ENCODE measurements at regions not wholly inside any gene's neighbourhood (a gene's known extent, or its start where the extent isn't known, plus 50 kb on each side); places are given as distances from the start of the nearest gene placed in this dataset.

DNA sequence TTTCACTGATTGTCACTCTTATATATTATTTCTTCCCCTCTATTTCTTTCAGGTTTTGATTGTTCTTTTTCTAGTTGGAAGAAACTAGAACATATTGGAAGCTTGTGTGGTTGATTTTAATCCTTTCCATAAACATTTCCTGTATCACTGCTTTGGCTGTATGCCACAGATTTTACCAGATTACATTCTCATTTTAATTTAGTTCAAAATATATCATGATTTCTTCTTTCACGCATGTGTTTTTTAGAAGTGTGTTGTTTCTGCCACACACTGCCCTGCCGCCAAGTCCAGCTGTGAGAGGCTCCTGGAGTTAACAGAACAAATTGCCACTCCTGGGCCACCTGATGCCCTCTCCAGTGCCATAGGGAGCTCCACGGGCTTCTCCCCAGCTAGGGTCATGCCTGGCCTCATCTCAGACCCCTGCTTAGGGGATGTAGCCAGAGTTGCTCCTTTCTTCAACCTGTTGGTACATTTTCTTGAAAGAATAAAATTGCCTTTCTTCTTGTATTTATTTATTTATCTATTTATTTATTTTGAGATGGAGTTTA is 206.2 kb upstream of the COPS8 start:
- no peak overlapping the region for H3K27ac ChIP-seq
- DNase-seq (ENCODE audit: low read depth, low spot score), result no peak

DNA sequence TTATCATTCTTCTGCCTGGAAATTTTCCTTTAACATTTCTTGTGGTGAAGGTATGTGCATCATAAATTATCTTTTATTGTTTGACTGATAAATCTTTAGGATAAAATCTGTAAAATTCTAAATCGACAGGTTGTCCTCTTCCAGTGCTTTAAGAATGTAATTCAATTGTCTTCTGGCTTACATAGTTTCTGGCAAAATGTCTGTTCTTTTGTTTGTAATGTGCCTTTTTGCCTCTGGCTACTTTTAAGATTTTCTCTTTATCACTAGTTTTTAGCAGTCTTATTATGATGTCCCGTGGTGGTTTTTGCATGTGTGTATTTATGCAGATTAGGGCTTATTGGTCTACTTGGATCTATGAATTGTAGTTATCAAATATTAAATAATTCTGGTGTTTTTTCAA is 203.6 kb upstream of the COPS8 start:
- H3K27ac ChIP-seq, result no peak overlapping the region
- no peak for DNase-seq (ENCODE audit: low read depth, low spot score)

GRCh38 chr2:236882930-236883329 is 202.8 kb upstream of the COPS8 start:
- DNase-seq (ENCODE audit: low read depth, low spot score), result peak; percentile 66
- H3K27ac ChIP-seq, result no peak overlapping the region

- H3K27ac ChIP-seq, result no peak overlapping the region
- DNase-seq (ENCODE audit: low read depth, low spot score), result no peak
Observed at GRCh38 chr2:236883819-236884218, 201.9 kb upstream of the COPS8 start.

DNA sequence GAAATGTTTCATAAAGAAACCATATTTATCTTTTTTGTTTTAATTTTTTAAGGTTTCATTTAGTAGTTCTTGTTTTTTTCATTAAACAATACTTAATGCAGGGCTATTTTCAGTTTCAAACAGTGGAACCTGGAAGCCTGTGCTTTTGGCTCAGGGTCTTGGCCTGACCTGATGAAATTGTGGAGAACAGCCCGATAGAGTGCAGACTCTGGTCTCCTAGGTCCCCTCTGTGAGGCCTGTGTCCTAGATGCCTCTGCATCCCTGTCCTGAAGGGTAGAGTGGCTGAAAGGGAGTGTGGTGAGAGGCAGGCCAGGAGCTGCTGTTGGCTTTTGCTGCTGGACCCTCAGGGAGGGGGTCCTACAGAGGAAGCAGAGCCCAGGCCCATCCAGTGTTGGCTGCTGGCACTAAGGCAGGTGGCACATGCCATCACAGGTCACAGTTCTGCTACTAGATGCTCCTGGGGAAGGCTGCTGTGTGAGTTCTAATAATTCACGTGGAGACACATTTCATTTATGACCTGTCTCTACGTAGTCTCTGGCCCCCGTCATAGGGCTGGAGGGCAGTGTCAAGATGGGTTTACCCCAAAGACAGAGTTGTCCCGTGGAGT is 201.0 kb upstream of the COPS8 start:
- no peak for DNase-seq (ENCODE audit: low read depth, low spot score)
- no peak overlapping the region for H3K27ac ChIP-seq

DNA sequence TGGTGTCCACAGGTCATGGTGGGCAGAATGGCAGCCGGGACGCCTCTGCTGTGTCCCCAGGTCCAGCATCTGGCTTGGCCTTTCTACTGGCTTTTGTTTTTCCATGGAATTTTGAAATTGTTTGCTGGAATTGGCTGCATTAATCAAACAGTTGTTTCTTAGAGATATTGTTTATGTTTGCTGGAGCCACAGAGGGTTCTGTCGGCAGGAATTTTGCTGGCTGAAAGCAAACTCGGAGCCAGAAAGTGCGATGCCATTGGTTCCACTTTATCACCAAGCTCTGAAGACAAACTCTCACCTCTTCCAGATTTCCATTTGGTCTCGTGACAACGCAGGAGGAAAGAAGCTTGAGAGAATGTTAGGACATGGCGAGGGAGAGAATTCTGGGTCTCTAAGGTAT is 199.2 kb upstream of the COPS8 start:
- H3K27ac ChIP-seq, result no peak overlapping the region
- DNase-seq (ENCODE audit: low read depth, low spot score), result no peak

- no peak for DNase-seq (ENCODE audit: low read depth, low spot score)
- H3K27ac ChIP-seq, result peak overlapping the region; percentile 40
Observed at GRCh38 chr2:236887531-236887930, 198.2 kb upstream of the COPS8 start.

- peak overlapping the region; percentile 40 for H3K27ac ChIP-seq
Observed at GRCh38 chr2:236887953-236888793, 197.5 kb upstream of the COPS8 start.

GRCh38 chr2:236888794-236889780 is 196.6 kb upstream of the COPS8 start:
- no peak for DNase-seq (ENCODE audit: low read depth, low spot score)
- H3K27ac ChIP-seq, result no peak overlapping the region

More at GRCh38 chr2:236887953-236888793, 197.5 kb upstream of the COPS8 start:
- DNase-seq (ENCODE audit: low read depth, low spot score), result no peak

- DNase-seq (ENCODE audit: low read depth, low spot score), result no peak
- H3K27ac ChIP-seq, result no peak overlapping the region
Observed at GRCh38 chr2:236889791-236890704, 195.6 kb upstream of the COPS8 start.

DNA sequence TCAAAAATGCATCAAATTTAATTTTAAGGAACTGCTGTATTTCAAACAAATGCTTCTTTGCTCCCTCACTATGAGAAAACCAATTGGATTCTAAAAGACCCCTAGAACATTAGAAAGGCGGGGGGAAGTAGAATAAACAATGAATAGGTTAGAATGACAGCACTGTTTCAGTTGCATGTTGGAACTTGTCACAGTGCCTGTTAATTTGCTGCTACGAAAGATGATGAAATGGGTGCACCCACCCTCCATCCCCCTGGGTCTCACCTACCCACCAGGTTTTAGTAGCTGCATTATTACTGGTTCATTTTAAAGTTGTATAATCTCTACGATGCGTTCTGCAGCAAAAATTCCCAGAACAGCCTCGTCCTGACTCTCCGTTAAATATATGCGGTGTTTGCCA is 193.0 kb upstream of the COPS8 start:
- no peak for DNase-seq (ENCODE audit: low read depth, low spot score)
- no peak overlapping the region for H3K27ac ChIP-seq

DNA sequence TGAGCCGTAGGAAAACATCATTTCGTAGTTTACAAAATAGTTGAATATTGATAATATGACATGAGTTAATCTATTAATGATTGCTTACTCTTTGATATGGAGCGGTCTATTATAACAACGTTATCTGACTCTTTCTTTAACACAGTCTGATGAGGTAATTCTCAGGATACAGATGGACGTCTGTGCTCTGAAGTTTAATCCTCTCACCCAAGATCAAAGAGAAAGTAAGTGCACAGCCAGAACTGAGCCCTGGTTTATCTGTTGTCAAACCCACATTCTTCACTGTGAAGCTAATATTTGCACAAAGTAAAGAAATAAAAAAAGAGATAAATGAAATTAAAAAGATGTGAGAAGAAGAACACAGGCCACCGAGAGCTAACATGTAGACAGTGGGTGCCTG is 190.9 kb upstream of the COPS8 start:
- H3K27ac ChIP-seq, result no peak overlapping the region
- no peak for DNase-seq (ENCODE audit: low read depth, low spot score)

DNA sequence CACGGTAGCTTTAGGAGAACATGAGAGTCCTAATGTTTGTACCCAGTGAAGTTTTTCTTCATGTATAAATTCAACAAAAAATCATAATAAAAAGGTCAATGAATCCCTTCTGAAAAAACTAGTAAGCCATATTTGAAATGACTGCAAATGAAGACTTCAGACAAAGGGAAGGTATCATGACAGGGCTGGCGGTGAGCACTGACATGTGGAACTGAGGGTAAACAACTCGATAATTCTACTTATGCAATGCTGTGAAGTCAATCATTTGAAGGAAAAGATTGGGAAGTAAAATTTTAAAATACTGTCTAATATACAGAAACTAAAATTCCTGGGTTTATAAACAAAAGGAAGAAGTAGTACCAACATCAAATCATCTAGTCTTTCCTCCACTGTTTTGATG is 190.2 kb upstream of the COPS8 start:
- H3K27ac ChIP-seq, result no peak overlapping the region
- DNase-seq (ENCODE audit: low read depth, low spot score), result no peak

DNA sequence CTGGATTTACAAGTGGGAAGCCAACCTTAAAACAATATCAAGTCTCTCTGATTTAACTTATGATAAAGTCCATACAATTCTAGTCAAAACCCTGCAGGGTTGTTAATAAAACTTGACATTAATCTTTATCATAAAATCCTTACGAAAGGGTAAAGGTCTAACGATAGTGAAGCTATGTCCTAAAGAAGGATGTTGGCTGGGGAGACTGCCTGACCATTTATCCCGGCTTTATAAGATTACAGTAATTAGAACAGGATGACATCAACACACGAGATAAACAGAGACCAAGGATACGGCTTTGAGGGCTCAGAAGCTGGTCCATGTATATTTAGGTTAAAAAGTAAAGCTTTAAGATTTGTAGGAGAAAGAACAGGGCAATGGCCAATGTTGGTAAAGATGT is 189.0 kb upstream of the COPS8 start:
- DNase-seq (ENCODE audit: low read depth, low spot score), result no peak

DNA sequence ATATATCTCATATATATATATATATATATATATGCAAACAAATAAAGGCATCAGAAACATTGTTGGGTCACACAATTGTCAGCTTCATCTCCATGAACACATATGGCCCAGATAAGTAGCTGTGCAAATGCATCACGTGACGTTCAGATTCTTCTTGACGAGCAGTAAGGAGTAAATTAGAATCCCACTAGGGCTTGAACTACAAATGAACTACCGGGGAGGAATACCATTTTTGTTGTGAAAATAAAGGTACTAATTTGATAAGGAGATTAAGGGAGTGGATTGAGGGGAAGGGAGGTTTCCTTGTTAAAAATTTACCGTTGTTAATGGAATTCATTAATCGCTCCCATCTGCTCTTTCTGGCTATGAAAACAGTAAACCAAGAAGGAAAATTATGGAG is 186.5 kb upstream of the COPS8 start:
- DNase-seq (ENCODE audit: low read depth, low spot score), result no peak
- no peak overlapping the region for H3K27ac ChIP-seq

More for the DNA sequence above, 189.0 kb upstream of the COPS8 start:
- no peak overlapping the region for H3K27ac ChIP-seq

GRCh38 chr2:236899950-236900640 is 185.6 kb upstream of the COPS8 start:
- no peak overlapping the region for H3K27ac ChIP-seq
- DNase-seq (ENCODE audit: low read depth, low spot score), result no peak

DNA sequence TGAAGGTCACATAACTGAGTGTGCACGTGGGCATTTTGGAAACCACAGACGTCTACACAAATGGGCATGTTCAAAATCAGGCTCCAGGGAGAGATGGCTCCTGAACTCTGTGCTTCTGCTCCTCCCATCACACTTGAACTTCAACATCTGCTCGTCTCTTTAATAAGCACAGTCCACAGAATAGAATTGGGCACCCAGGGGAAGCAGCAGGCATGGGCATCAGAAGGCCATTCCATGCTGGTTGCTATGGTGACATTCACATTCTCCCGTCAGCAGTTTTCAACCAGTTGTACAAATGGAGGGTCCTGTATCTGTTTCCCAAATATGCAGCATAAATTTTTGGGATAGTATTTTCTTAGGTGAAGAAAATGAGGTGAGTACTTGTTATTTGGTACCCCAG is 183.7 kb upstream of the COPS8 start:
- DNase-seq (ENCODE audit: low read depth, low spot score), result no peak
- no peak overlapping the region for H3K27ac ChIP-seq

GRCh38 chr2:236903978-236904377 is 181.7 kb upstream of the COPS8 start:
- no peak overlapping the region for H3K27ac ChIP-seq
- DNase-seq (ENCODE audit: low read depth, low spot score), result no peak

Data from epithelial cell of prostate (primary cell).